HG03175 (cell line): ENCODE measurements at regions not wholly inside any gene's neighbourhood (a gene's known extent, or its start where the extent isn't known, plus 50 kb on each side); places are given as distances from the start of the nearest gene placed in this dataset.

Experiments used
- ATAC-seq: cut with Tn5 transposase; IDR thresholded peaks from one replicate; pipeline ENCODE4 v1.9.1; 2021; ENCODE audit warnings: mild to moderate bottlenecking, moderate library complexity; ENCODE audit not compliant: unreplicated experiment

DNA sequence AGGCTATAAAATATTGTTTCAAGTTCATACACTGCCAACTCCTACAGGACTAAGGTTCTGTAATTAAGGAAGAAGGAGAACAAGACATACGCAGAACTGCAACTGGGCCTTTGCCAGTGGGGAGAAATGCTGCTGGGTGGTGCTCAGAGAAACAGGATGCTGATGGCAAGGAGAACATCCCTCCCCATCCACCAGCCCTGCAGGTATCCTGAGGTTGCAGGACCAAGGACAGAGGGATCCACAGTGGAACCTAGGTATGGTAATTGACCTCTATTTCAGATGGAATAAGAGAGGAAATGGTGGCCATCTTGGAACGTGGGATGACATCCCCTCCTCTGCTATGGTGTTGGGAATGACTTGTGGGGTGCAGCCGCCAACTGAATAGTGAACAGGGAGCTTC is 206.3 kb upstream of the S1PR3 start:
- no peak for ATAC-seq

DNA sequence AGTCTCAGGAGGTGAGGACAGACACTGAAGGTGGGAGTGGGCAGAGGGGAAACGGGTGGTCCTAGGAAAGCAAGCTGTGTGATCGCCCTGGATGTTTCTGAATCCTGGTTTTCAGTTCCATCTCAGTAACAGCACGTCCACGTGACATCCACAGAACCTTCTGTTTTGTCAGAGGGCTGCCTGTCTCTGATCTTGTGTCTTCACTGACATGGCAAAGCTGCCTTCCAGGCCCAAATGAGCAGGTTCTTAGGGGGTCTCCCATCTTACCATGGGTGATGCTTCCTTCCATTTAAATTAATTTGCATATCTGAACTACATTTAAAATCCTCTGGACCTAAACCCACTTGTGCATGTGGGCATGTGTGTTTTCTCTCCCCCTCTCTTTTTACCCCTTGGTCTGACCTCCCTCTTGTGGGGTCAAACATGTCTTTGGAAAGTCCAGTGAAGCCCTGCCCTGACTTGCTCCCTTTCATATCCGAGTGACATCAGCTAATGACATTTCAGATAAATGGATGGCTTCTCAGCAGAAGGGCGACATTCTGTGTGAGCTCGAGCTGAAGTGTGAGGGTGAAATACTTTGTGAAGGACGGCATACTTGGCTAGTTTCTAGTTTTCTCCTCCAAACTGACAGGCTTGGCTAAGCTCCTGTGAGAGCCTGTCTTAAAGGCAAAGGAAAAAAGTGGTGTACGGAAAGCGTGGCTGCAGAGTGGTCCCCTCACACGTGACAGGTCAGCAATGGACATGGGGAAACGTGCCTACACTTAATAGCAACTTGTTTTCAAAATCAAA is 204.8 kb upstream of the S1PR3 start:
- no peak for ATAC-seq

DNA sequence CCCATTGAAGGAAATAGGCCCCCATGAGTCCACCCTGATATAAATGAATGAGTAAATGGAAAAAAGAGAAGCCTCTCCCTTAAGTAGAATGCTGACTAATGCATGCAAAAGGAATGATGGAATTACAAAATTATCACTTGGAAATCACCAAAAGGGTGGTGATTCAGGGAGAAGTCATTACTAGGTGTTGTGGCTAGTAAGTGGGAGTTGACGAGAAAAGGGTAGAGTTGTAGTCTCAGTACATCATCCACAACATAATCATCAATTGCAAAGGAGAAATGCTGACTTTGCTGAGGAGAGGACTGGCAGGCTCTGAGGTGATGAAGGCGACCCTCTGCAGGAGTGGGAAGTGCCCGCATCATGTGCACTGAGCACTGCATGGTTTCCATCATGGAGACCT is 201.5 kb upstream of the S1PR3 start:
- ATAC-seq: no peak

DNA sequence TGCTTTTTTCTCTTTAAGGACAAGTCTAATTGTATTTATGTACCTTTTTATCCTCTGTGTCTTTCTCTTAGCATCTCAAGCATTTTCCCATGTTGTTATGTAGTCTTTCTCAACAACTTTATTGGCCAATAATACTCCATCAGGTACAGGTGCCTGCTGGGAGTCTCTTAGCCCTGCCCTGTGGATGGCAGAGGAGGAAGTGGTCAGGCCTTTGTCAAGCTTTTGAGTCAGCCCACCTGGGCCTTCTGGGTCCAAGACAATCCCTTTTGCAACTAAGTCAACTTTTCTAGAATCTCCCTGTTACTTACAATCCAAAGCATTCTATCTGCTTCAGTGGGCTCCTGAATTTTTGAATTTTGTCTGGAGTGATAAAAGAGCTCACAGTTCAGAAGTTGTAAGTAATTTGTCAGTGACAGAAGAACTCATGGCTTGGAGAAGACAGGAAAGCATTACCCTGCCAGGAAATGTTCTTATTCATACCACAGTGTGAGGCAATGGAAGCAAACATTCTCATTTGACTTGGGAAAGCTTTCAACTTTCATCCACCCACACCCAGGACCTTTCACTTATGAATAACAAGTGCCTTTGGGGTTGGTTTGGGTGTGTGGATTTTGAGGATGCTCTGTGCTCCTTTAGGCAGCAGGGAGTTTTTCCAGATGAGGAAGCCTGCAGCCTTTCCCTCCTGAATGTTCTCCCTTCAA is 200.0 kb upstream of the S1PR3 start:
- no peak for ATAC-seq

DNA sequence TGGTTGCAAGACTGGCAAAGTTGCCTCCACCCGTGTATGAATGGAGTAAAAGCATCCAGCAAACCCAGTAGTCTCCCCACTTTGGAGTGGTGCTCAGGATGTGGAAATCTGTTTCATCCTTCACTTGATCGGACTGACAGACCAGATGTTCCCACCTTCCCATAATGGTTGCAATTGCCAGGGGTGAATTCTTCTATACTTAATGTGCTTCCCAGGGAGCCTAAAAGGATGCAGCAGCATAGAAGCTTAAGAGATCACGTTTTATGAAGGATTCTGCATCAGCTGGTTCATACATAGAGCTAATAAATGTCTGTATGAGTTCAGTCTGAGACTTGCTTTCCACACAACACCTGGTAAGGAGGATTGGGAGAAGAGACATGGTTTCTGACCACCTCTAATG is 198.8 kb upstream of the S1PR3 start:
- ATAC-seq: no peak

DNA sequence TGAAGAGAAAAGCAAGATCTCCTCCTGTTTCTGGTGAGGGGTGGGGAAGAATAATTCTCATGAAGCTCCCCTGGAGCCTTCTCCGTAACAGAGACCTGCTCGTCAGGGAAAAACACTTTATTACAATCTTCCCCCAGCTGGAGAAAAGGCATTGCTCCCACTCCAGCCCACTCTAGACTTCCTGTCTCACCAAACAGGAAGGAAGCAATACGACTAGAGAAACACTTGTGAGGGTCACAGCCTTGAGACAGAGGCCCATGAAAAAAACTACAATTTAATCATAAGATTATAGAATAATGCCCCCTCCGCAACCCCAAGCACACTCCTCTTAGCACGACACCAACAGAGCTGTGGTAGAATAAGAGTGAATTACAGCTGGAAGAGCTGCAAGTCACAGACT is 197.2 kb upstream of the S1PR3 start:
- no peak for ATAC-seq

DNA sequence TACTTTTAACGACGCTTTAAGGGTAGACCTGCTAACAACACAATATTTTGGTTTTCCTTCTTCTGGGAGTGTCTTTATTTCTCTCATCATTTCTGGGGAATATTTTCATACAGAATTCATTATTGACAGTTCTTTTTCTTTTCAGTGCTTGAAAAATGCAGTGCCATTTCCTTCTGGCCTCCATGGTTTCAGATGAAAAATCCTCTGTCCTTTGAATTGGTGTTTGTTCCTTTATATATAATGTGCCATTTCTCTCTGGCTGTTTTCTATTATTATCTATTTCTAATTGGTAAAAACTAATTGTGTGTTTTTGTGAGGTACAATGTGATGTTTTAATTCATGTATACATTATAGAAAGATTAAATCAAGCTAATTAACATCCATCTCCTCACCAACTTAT is 194.3 kb upstream of the S1PR3 start:
- ATAC-seq: no peak

DNA sequence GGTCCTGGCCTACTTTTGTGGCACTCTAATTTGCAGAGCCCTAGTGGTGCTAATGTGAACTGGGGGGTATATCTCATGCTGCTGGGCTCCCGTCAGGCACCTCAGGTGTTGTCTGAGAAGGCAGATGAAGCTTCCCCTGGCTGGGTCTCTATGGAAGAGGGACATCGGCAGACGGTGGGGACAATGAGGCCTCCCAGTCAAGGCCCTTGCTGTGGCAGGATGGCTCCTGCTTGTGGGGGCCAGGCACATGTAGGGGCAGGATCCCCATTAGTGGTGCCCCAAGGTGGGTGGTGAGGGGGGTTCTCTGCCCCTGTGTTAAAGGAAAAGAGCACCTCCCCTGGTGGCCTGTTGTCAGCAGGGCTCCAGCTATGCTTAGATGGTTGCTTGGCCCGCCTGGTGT is 192.8 kb upstream of the S1PR3 start:
- ATAC-seq: no peak

DNA sequence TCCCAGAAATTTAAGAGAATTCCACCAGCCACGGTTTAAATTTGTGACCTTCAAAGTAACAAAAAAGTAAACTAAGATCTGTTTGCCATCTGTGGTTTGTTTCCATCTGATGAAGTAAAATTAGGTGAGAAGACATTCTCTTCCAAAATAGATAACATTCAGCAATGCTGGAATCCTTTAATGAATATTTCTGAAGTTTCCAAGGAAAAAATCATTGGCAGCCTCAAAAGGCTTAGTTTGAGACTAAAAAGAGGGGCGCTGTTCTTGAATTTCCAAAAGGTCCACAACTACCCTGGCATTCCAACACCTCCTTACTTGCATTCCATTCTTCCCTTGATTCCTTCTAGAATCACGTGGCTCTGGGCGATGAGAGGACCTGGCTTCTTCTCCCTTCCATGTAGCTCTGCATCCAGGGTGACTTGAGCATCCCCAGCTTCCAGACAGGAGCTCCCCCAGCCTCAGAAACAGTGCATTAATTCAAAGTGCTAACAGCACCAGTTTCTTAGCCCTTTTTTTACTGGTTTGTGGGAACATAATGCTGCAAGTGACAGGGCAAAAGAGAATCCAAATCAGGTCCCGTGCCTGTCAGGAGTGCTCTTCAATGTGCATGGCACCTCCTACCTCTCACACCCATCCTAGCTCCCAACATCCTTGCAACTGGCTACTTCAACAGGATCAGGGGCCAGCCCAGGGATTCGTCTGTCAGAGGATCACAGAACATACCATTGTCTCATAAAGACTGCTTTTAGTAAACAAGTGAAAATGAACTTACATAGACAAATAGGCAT is 191.5 kb upstream of the S1PR3 start:
- no peak for ATAC-seq

DNA sequence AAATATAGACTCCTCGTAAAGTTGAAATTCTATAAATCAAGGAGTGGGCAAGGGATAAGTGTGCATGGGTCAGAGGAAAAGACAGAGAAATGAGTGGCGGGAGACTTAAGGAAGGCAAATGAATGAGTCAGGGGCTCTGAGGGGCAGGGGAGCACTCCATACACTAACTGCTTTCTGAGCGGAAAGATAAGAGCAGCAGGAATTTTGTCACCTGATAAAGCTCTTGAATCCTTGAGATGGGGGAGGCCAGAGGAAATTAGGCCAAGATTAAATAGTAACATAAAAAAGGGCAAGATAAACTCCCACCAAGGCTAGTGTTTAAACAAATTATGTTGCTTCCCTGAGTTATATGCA is 191.0 kb upstream of the S1PR3 start:
- no peak for ATAC-seq

DNA sequence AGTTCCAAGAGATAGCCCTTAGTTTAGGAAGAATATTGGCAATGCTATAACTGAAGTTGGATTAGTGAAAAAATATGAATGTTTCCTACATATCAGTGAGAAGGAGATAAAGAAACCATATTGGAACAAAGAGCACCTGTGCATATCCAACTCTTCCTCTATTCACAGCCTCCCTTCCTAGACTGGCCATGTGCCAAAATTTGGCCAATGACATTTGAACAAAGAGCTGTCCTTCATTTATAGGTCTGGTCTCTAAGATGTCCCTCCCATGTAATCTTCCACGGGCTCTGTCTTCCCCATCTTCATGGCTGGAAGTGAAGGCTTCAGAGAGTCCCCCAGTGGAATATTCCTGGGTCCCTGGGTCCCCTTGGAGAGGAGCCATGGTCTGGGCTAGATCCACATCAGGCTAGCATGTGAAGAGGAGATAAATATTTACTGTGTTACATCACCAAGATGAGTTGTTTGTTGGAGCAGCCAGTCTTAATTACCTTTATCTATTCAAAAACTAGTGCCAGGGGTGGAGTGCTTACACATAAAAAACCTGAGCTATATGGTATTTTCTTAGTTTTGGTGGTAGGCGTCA is 190.0 kb upstream of the S1PR3 start:
- ATAC-seq: no peak

DNA sequence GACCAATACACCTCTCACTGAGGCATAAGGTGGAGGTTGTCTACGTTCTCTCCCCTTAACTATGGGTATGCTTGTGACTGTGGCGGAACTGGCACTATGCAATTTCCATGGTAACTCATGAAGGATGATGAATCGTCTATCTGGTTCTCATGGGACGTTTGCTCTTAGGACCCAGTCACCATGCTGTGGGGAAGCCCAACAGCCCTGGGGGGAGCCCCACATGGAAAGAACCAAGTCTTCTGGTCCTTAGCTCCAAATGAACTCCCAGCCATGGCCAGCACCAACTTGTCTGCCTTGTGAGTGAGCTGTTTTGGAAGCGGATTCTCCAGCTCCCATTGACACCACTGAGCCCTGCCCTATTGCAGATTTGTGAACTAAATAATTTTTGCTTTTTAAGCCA is 188.7 kb upstream of the S1PR3 start:
- ATAC-seq: no peak

DNA sequence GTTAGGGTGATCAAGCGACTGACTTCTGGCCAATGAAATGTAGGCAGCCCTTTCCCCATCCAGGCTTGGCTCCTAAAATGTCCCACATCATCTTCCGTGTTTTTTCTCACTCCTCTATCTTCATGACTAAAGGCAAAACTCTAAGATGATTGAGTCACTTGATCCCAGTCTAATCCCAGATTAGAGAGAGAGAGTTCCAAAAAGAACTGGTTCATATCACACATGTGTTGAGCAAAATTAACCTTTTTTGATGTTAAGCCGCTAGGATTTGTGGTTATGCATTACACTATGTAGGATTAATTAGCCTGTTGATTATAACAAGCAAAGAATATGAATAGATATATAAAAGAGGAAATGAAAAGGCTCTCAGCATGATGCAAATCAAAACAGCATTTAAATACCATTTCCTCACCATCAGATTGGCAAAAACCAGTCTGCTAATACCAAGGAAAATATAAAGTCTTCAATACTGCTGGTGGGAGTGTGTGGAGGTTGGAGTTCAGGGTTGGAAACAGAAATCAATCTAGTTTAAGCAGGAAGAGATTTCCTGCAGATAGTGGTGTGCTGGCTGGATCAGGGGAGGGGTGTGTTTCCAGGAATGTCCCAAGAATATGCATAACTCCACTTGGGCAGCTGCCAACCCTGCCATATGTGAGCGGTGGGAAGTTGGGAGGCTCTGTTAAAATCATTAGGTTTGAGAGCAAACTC is 187.6 kb upstream of the S1PR3 start:
- no peak for ATAC-seq

DNA sequence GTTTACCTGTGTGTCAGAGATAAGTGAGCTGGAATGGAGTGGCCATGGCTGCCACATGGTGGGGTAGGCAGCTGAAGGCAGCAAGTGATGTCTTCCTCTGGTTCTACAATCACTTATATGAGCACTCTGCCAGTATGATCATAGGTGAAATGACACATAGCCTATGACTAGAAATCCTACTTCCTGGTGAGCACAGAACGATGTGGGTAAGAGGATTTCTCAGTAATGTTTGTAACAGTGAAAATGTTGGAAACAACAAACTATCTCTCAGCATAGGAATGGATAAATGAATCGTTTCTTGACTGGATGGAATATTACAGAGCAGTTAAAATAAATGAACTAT is 187.0 kb upstream of the S1PR3 start:
- ATAC-seq: no peak

DNA sequence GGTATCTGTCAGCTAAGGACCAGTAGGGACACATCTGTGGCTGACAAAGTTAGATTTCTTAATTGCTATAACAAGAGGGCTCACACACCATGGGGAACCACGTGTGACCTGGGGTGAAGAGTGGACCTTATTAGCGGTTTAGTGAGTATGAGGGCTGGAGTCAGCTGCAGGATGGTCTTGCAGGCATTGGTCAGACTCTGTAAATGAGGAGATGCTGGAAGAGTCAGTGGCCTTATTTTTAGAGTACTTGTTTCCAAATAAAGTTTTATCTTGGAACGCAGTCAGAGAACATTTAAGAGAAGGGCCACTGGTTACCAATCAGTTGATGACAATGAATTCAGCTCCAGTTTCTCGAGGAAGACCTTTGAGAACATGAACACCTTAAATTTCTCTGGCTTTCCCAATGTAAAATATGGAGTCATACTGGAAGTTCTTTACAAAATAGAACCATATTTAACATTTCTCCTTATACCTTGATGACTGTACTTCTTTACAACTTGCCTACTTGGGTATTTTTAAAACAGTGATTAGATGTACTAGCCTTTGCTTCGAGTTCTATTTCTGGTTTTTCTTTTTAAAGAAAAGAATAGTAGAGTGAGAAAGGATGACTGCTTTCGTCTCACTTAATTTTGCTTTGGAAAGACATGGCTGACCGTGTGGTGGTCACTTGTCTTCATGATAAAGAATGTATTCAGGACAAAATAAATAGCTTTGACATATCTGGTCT is 185.9 kb upstream of the S1PR3 start:
- ATAC-seq: no peak

DNA sequence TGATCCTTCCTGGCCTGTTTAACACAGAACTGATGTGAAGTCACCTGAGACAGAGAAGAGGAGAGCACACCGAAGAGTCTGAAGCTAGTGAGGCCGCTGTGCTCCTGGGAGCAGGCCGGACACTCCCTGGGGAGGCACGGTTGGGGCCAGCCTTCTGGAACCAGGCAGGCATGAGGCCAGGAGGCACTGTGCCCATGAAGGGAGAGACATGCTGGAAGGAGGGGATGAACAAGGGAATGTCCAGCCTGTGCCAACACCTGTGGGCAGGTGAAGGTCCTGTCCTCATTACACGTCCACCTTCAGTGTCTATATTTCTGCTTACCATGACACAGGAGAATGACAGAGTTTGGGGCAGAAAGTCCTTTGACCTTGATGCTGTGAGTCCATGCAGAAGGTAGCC is 183.8 kb upstream of the S1PR3 start:
- ATAC-seq: no peak

DNA sequence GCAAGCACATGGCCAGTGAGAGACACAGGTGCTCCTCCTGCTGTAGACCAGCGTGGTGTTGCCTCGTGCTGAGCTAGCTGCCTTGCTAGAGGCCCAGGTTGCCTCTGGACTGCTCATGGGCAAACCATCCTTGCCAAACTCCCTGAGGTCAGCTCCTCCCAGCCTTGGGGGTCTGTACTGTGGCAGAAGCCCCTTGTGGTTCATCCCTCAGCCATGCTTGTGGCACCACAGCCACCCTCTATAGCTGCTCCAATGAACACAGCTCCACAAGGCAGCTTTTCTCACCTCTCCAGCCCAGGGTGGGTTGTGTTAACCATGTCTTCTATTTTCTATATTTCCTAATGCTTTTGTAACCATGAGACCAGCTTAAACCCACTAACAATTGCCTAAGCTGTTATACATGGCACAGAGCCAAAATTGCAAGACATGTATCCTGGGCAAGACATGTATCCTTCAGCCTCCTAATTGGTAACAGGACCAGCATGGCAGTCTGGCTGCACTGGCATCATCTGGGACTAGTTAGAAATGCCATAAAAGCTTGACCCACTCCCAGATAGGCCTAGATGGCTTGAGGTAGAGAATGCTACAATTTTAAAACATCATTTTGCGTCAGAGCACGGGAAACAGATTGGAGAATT is 183.1 kb upstream of the S1PR3 start:
- no peak for ATAC-seq

DNA sequence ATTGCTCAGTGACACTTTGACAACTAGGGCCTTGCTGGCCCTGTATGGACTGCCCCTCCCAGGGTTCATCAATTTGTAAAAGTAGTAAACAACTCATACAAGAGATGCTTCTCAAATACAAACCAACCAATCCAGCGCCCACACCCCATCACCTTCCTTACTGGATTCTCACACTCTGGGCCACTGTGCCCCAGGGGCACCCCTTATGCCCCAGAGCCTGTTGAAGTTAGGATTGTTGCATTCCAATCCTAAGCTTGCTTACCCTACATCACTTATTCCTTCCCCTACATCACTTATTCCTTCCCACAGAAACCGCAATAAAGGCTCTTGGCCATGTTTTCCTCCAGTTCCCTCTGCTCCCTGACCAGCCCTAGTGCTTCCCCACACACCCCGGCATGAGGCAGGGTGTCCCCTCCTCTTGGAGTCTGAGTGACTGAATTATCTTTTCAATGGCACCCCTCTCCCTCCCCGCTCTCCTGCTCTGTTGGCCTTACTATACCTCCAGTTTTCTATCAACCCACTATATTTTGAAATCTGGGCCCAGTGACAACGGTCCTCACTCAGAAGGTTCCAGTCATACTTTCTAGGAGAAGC is 182.4 kb upstream of the S1PR3 start:
- no peak for ATAC-seq

DNA sequence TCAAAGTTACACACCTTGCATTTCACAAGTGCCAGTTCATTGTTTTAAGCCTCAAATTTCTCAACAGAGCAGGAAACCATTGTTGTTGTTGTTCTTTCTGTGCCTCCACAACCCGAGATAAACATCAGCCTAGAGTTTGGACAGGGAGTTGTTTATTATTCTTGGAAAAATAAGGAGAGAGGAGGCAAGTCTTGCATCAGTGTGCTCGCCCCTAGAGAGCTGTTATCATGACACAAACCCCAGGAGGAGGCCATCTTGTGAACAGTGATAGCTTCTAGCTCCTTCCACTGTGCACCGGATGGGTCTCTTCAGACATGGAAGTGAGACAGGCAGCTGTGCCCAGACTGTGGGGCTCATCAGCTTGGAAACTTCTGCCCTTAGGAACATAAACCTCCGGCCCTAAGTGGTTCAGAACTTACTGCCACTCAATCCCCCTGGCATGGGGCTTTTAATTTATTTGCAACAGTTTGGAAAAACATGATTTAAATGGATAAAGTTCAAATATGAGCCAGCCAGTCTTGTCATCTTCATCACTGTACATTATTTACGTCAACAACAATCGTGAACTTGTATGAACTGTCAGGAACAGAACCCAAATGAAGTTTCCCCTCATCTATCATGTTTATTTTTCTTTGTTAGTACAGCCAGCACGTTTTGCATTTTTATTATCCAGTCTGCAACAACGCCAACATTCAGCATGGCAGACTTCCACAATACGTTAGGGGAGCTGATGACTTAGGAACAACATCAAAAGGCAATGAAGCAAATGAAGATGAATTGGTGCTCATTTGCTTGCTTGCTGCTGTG is 181.7 kb upstream of the S1PR3 start:
- ATAC-seq: no peak
